Progenitor cell of endocrine pancreas (in vitro differentiated cells): ENCODE measurements at regions not wholly inside any gene's neighbourhood (a gene's known extent, or its start where the extent isn't known, plus 50 kb on each side); places are given as distances from the start of the nearest gene placed in this dataset.

Experiments
- DNase-seq: peaks from one replicate; pipeline ENCODE4 v3.0.0; 2021; ENCODE audit warnings: low spot score; ENCODE audit not compliant: unreplicated experiment
- H3K27ac Mint-ChIP-seq: 2 replicates; pipeline ENCODE4 v1.8.0; 2021; ENCODE audit warnings: mild to moderate bottlenecking, moderate library complexity, mixed read lengths
- H3K27me3 Mint-ChIP-seq: 2 replicates; pipeline ENCODE4 v1.8.0; 2021; ENCODE audit warnings: mixed read lengths
- H3K36me3 Mint-ChIP-seq: 2 replicates; pipeline ENCODE4 v1.8.0; 2022; ENCODE audit warnings: mixed read lengths; ENCODE audit not compliant: insufficient read depth
- H3K4me1 Mint-ChIP-seq: 2 replicates; pipeline ENCODE4 v1.8.0; 2021; ENCODE audit warnings: low read depth, mixed read lengths
- H3K4me3 Mint-ChIP-seq: 2 replicates; pipeline ENCODE4 v1.8.0; 2021; ENCODE audit warnings: low read depth, mild to moderate bottlenecking, moderate library complexity, mixed read lengths
- H3K9me3 Mint-ChIP-seq: 2 replicates; pipeline ENCODE4 v1.8.0; 2021; ENCODE audit warnings: low read depth, mixed read lengths
- CTCF ChIP-seq: fragments of 200-600 bp; sonication (generic); IDR thresholded peaks from one replicate; pipeline ENCODE4 v1.5.0; 2021; ENCODE audit warnings: antibody characterized with exemption, mild to moderate bottlenecking; ENCODE audit not compliant: unreplicated experiment

GRCh38 chr3:22326305-22326704, 575.3 kb upstream of the ZNF385D start:
- TF ChIP-seq CTCF, result no peak
- Mint-ChIP-seq H3K9me3 (no peaks in the 10 kb centered on the region), H3K27me3 (no peaks in the 10 kb centered on the region), H3K36me3 (no peaks in the 10 kb centered on the region), H3K4me1 (no peaks in the 10 kb centered on the region), H3K27ac (no peak overlapping the region), H3K4me3 (no peak overlapping the region)
- DNase-seq, result no peak

- no peak overlapping the region for H3K27ac Mint-ChIP-seq
- H3K36me3 Mint-ChIP-seq, result no peaks in the 10 kb centered on the region
- no peak for TF ChIP-seq CTCF
- H3K27me3 Mint-ChIP-seq, result no peaks in the 10 kb centered on the region
- H3K4me3 Mint-ChIP-seq, result no peak overlapping the region
- H3K9me3 Mint-ChIP-seq, result no peaks in the 10 kb centered on the region
- DNase-seq, result no peak
- no peaks in the 10 kb centered on the region for H3K4me1 Mint-ChIP-seq
Observed at GRCh38 chr3:22334996-22335395, 584.0 kb upstream of the ZNF385D start.

GRCh38 chr3:22349215-22349851, 598.3 kb upstream of the ZNF385D start:
- Mint-ChIP-seq H3K4me3 (no peak overlapping the region), H3K27ac (no peak overlapping the region), H3K4me1 (no peaks in the 10 kb centered on the region), H3K36me3 (no peaks in the 10 kb centered on the region), H3K27me3 (peaks cover 10% of the 10 kb centered on the region), H3K9me3 (no peaks in the 10 kb centered on the region)
- no peak for DNase-seq
- TF ChIP-seq CTCF, result no peak

- no peaks in the 10 kb centered on the region for H3K4me1 Mint-ChIP-seq
- TF ChIP-seq CTCF, result no peak
- H3K27ac Mint-ChIP-seq, result no peak overlapping the region
- H3K4me3 Mint-ChIP-seq, result no peak overlapping the region
- no peak for DNase-seq
- H3K36me3 Mint-ChIP-seq, result no peaks in the 10 kb centered on the region
- H3K27me3 Mint-ChIP-seq, result peaks cover 7% of the 10 kb centered on the region
- H3K9me3 Mint-ChIP-seq, result no peaks in the 10 kb centered on the region
Observed at GRCh38 chr3:22351806-22352205, 600.8 kb upstream of the ZNF385D start.

GRCh38 chr3:22353126-22353525, 602.1 kb upstream of the ZNF385D start:
- TF ChIP-seq CTCF, result no peak
- H3K9me3 Mint-ChIP-seq, result no peaks in the 10 kb centered on the region
- peaks cover 7% of the 10 kb centered on the region for H3K27me3 Mint-ChIP-seq

More at GRCh38 chr3:22353126-22353525, 602.1 kb upstream of the ZNF385D start:
- Mint-ChIP-seq H3K4me1 (no peaks in the 10 kb centered on the region), H3K36me3 (no peaks in the 10 kb centered on the region), H3K27ac (no peak overlapping the region), H3K4me3 (no peak overlapping the region)
- DNase-seq, result no peak
